Muscle layer of colon (tissue), 2 donors: ENCODE measurements at regions not wholly inside any gene's neighbourhood (a gene's known extent, or its start where the extent isn't known, plus 50 kb on each side); places are given as distances from the start of the nearest gene placed in this dataset.
"Not testable (repeated sequence)": the region's sequence is repeated elsewhere in the genome, so short reads cannot be mapped to it uniquely, and the experiment has no call there.

Source experiments
- H3K27ac ChIP-seq: one replicate; pipeline ENCODE4 v1.7.0; 2013; ENCODE audit warnings: low read depth, mild to moderate bottlenecking, low read length, moderate library complexity
- H3K27me3 ChIP-seq, 2 donors: one replicate each; pipeline ENCODE4 v1.7.0; 2013; ENCODE audit warnings: low read length in 2 of 2, mild to moderate bottlenecking in 2 of 2; ENCODE audit not compliant: insufficient read depth in 2 of 2, control insufficient read depth in 1 of 2
- H3K36me3 ChIP-seq: one replicate; pipeline ENCODE4 v1.7.0; 2013; ENCODE audit warnings: mild to moderate bottlenecking, low read length; ENCODE audit not compliant: insufficient read depth
- H3K4me1 ChIP-seq: one replicate; pipeline ENCODE4 v1.7.0; 2013; ENCODE audit warnings: mild to moderate bottlenecking, low read length; ENCODE audit not compliant: insufficient read depth
- H3K4me3 ChIP-seq, 2 donors: one replicate each; pipeline ENCODE4 v1.7.0; 2013; ENCODE audit warnings: low read length in 2 of 2, low read depth in 1 of 2, mild to moderate bottlenecking in 1 of 2, moderate library complexity in 1 of 2
- H3K9ac ChIP-seq: one replicate; pipeline ENCODE4 v1.7.0; 2013; ENCODE audit warnings: low read length
- H3K9me3 ChIP-seq: one replicate; pipeline ENCODE4 v1.7.0; 2013; ENCODE audit warnings: mild to moderate bottlenecking, low read length
- donor health status: abdominal sarcoma.
- donor health status: Adenocarcinoma of cecum.

DNA sequence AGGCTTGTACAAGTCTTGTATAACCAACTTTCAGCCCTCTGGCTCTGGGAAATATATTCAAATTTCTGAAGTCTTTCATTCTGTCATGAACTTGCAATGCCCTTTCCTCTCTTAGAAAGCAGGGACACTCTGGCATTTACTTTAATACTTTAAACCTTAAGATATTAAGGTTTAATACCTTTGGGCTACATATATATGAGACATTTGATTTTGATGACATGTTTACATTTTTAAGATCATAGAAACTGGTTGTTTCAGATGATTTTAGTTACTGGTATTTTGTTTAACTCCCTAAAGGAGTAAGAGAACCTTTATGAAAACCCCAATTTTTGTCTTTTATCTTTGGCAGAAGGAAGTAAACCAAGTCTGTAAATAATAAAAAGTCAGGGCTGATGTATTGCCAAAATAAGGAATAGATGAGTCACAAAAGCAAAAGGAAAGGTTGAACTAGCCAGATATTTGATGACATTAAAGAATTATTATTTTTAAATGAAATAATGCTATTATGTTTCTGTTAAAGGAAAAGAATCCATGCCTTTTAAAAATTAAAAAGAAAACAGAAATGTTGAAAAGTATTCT, 579.0 kb upstream of the CBLB start:
- H3K9me3 ChIP-seq: no peaks in the 10 kb centered on the region

GRCh38 chr3:106448372-106448966, 579.7 kb upstream of the CBLB start:
- not testable (repeated sequence) for H3K27ac ChIP-seq, H3K36me3 ChIP-seq, H3K4me1 ChIP-seq

More for the DNA sequence above, 579.0 kb upstream of the CBLB start:
- Histone ChIP-seq H3K27ac (no peak overlapping the region), H3K27me3 (no peaks in the 10 kb centered on the region), H3K36me3 (no peaks in the 10 kb centered on the region), H3K4me3 (no peak overlapping the region), H3K4me1 (no peaks in the 10 kb centered on the region), H3K9ac (no peak overlapping the region)

GRCh38 chr3:106452096-106452495, 583.3 kb upstream of the CBLB start:
- H3K9me3 ChIP-seq: no peaks in the 10 kb centered on the region
- H3K27me3 ChIP-seq: no peaks in the 10 kb centered on the region
- H3K4me1 ChIP-seq: no peaks in the 10 kb centered on the region
- H3K4me3 ChIP-seq: no peak overlapping the region
- H3K36me3 ChIP-seq: no peaks in the 10 kb centered on the region
- no peak overlapping the region for H3K27ac ChIP-seq
- no peak overlapping the region for H3K9ac ChIP-seq

More at GRCh38 chr3:106448372-106448966, 579.7 kb upstream of the CBLB start:
- H3K9ac ChIP-seq, H3K9me3 ChIP-seq, H3K4me3 ChIP-seq, H3K27me3 ChIP-seq: not testable (repeated sequence)

GRCh38 chr3:106454497-106454896, 585.7 kb upstream of the CBLB start:
- no peak overlapping the region for H3K9ac ChIP-seq
- H3K4me1 ChIP-seq: peaks cover 4% of the 10 kb centered on the region
- H3K4me3 ChIP-seq: no peak overlapping the region
- no peaks in the 10 kb centered on the region for H3K27me3 ChIP-seq
- no peak overlapping the region for H3K27ac ChIP-seq
- H3K36me3 ChIP-seq: no peaks in the 10 kb centered on the region
- H3K9me3 ChIP-seq: no peaks in the 10 kb centered on the region

GRCh38 chr3:106457281-106458180, 588.7 kb upstream of the CBLB start:
- H3K27ac ChIP-seq: no peak overlapping the region
- H3K36me3 ChIP-seq: no peaks in the 10 kb centered on the region
- no peaks in the 10 kb centered on the region for H3K9me3 ChIP-seq
- H3K27me3 ChIP-seq: no peaks in the 10 kb centered on the region
- H3K4me1 ChIP-seq: peaks cover 4% of the 10 kb centered on the region
- H3K9ac ChIP-seq: no peak overlapping the region
- no peak overlapping the region for H3K4me3 ChIP-seq

- H3K27me3 ChIP-seq: no peaks in the 10 kb centered on the region
- H3K27ac ChIP-seq: no peak overlapping the region
Measured at GRCh38 chr3:106458952-106459351, 590.1 kb upstream of the CBLB start.

GRCh38 chr3:106466881-106467280, 598.1 kb upstream of the CBLB start:
- H3K4me1 ChIP-seq: no peaks in the 10 kb centered on the region
- no peaks in the 10 kb centered on the region for H3K27me3 ChIP-seq
- H3K9me3 ChIP-seq: no peaks in the 10 kb centered on the region
- H3K27ac ChIP-seq: no peak overlapping the region
- no peaks in the 10 kb centered on the region for H3K36me3 ChIP-seq
- no peak overlapping the region for H3K9ac ChIP-seq
- H3K4me3 ChIP-seq: no peak overlapping the region

More at GRCh38 chr3:106458952-106459351, 590.1 kb upstream of the CBLB start:
- Histone ChIP-seq H3K36me3 (no peaks in the 10 kb centered on the region), H3K4me3 (no peak overlapping the region), H3K9ac (no peak overlapping the region), H3K9me3 (no peaks in the 10 kb centered on the region), H3K4me1 (peaks cover 4% of the 10 kb centered on the region)

DNA sequence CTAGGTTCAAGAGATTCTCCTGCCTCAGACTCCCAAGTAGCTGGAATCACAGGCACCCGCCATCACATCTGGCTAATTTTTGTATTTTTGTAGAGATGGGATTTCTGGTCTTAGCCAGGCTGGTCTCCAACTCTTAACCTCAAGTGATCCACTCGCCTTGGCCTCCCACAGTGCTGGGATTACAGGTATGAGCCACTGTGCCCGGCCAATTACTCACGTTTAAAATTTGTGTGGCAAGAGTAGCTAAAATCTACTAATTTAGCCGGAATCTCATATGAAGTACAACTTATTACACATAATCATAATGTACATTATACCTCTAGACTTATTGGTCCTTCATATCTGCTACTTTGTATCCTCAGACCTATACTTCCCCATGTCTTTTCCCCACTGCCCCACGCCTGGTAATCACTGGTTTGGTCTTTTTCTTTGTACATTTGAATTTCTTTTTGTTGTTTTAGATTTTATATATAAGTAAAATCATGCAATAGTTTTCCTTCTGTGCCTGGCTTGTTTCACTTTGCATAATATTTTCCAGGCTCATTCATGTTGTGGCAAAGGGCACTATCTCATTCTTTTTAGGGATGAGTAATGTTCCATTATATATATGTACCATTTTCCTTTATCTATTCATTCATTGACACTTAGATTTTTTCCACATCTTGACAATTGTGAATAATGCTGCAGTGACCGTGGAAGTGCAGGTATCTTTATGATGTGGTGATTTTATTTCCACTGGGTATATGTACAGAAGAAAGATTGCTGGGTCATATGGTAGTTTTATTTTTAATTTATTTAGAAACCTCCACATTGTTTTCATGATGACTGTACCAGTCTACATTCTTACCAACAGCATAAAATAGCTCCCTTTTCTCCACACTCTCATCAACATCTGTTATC, 605.0 kb upstream of the CBLB start:
- Histone ChIP-seq H3K4me1 (no peaks in the 10 kb centered on the region), H3K36me3 (no peaks in the 10 kb centered on the region), H3K4me3 (no peak overlapping the region), H3K27me3 (no peaks in the 10 kb centered on the region), H3K27ac (no peak overlapping the region), H3K9ac (no peak overlapping the region), H3K9me3 (no peaks in the 10 kb centered on the region)

GRCh38 chr3:106482451-106482850, 613.6 kb upstream of the CBLB start:
- Histone ChIP-seq H3K9ac (no peak overlapping the region), H3K4me3 (no peak overlapping the region)

DNA sequence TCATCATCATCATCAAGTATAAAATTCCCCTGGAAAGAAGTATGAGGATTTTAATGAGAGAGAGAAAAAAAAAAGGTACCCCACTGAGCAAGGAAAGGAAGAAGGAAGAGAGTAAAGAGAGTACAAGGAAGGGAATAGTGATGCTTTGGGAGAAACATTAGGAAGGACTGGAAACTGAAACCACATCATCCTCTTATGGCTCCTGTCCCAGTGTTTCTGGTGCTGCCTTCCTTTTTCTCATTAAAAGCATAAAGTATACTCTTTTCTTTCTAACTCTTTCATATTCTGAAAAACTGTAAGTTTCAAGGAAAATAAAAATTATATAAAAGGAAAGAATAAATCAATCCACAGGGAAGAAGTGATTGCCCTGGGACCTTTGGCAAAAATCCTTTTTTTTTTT, 616.4 kb upstream of the CBLB start:
- Histone ChIP-seq H3K9ac (no peak overlapping the region), H3K27ac (no peak overlapping the region), H3K4me1 (no peaks in the 10 kb centered on the region), H3K4me3 (no peak overlapping the region), H3K27me3 (no peaks in the 10 kb centered on the region), H3K36me3 (no peaks in the 10 kb centered on the region), H3K9me3 (no peaks in the 10 kb centered on the region)

More at GRCh38 chr3:106482451-106482850, 613.6 kb upstream of the CBLB start:
- Histone ChIP-seq H3K36me3 (no peaks in the 10 kb centered on the region), H3K9me3 (no peaks in the 10 kb centered on the region), H3K27me3 (no peaks in the 10 kb centered on the region), H3K4me1 (no peaks in the 10 kb centered on the region), H3K27ac (no peak overlapping the region)

DNA sequence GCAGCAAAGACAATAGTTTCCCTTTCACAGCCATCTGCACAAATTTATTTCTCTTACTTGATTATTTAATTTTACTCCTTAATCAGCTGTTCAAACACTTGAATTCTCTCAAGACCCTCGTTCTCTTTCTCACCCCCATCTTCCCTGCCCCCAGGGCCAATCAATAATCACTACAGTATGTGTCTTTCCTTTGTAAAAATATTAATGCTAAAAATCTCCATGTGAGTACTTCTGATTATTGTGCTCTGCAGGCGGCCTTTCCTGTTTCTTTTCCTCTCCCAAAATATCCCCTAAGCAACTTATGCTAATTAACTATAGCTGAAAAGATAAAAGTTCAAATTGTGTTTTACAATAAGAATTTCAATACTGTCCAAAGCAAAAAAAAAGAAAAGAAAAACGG, 617.0 kb upstream of the CBLB start:
- H3K9ac ChIP-seq: no peak overlapping the region
- H3K4me3 ChIP-seq: no peak overlapping the region
- H3K36me3 ChIP-seq: no peaks in the 10 kb centered on the region
- H3K27me3 ChIP-seq: no peaks in the 10 kb centered on the region
- no peaks in the 10 kb centered on the region for H3K4me1 ChIP-seq
- no peak overlapping the region for H3K27ac ChIP-seq
- H3K9me3 ChIP-seq: no peaks in the 10 kb centered on the region
